Muscle layer of duodenum (tissue), 2 donors: ENCODE measurements at regions not wholly inside any gene's neighbourhood (a gene's known extent, or its start where the extent isn't known, plus 50 kb on each side); places are given as distances from the start of the nearest gene placed in this dataset.

Experiments used
- H3K27ac ChIP-seq: one replicate; pipeline ENCODE4 v1.7.0; 2013; ENCODE audit warnings: mild to moderate bottlenecking, low read length
- H3K27me3 ChIP-seq: one replicate; pipeline ENCODE4 v1.7.0; 2013; ENCODE audit warnings: low read depth, mild to moderate bottlenecking, control low read depth, low read length
- H3K36me3 ChIP-seq, 2 donors: one replicate each; pipeline ENCODE4 v1.7.0; 2013; ENCODE audit warnings: low read length in 2 of 2, control low read depth in 1 of 2, mild to moderate bottlenecking in 1 of 2; ENCODE audit not compliant: insufficient read depth in 2 of 2, control insufficient read depth in 1 of 2
- H3K4me1 ChIP-seq, 2 donors: one replicate each; pipeline ENCODE4 v1.7.0; 2013; ENCODE audit warnings: low read length in 2 of 2, mild to moderate bottlenecking in 2 of 2, control low read depth in 1 of 2, moderate library complexity in 1 of 2; ENCODE audit not compliant: insufficient read depth in 2 of 2, control insufficient read depth in 1 of 2
- H3K4me3 ChIP-seq, 2 donors: one replicate each; pipeline ENCODE4 v1.7.0; 2013; ENCODE audit warnings: low read length in 2 of 2, low read depth in 1 of 2, mild to moderate bottlenecking in 1 of 2
- H3K9me3 ChIP-seq, 2 donors: one replicate each; pipeline ENCODE4 v1.7.0; 2013; ENCODE audit warnings: low read length in 2 of 2, control low read depth in 1 of 2, mild to moderate bottlenecking in 1 of 2; ENCODE audit not compliant: control insufficient read depth in 1 of 2
- donor health status: healthy.

GRCh38 chr1:62988867-62989266, 204.9 kb downstream of the ATG4C start:
- no peaks in the 10 kb centered on the region for H3K9me3 ChIP-seq
- H3K4me3 ChIP-seq: no peak overlapping the region
- H3K36me3 ChIP-seq: no peaks in the 10 kb centered on the region
- H3K27me3 ChIP-seq: no peaks in the 10 kb centered on the region
- H3K27ac ChIP-seq: no peak overlapping the region
- no peaks in the 10 kb centered on the region for H3K4me1 ChIP-seq

GRCh38 chr1:62989497-62989896, 205.6 kb downstream of the ATG4C start:
- Histone ChIP-seq H3K36me3 (no peaks in the 10 kb centered on the region), H3K27ac (no peak overlapping the region), H3K4me3 (no peak overlapping the region), H3K9me3 (no peaks in the 10 kb centered on the region), H3K27me3 (no peaks in the 10 kb centered on the region), H3K4me1 (no peaks in the 10 kb centered on the region)

- Histone ChIP-seq H3K4me1 (no peaks in the 10 kb centered on the region), H3K9me3 (no peaks in the 10 kb centered on the region), H3K36me3 (no peaks in the 10 kb centered on the region), H3K27ac (no peak overlapping the region), H3K4me3 (no peak overlapping the region), H3K27me3 (no peaks in the 10 kb centered on the region)
Measured at GRCh38 chr1:62991152-62991551, 207.2 kb downstream of the ATG4C start.

- Histone ChIP-seq H3K9me3 (no peaks in the 10 kb centered on the region), H3K36me3 (no peaks in the 10 kb centered on the region), H3K4me3 (no peak overlapping the region), H3K27me3 (no peaks in the 10 kb centered on the region), H3K27ac (no peak overlapping the region), H3K4me1 (no peaks in the 10 kb centered on the region)
Measured at GRCh38 chr1:62993844-62994243, 209.9 kb downstream of the ATG4C start.

DNA sequence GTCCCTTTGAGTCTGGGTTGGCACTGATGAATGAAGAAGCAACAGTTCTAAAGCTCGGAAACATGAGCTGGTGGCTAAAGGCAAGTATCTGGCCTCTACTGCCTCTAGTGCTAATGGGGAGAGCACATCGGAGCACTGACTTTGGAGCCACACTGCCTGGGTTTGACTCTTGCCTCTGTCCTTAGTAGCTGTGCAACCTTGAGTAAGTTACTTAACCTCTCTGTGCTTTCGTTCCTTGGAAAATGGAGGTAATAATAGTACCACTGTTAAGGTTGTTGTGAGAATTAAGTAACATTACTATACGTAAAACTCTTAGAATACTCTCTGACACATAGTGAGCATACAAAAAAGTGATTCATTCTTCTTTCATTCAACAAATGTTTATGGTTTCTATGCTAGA, 211.2 kb downstream of the ATG4C start:
- Histone ChIP-seq H3K27ac (no peak overlapping the region), H3K4me3 (no peak overlapping the region), H3K27me3 (no peaks in the 10 kb centered on the region), H3K9me3 (no peaks in the 10 kb centered on the region), H3K36me3 (no peaks in the 10 kb centered on the region), H3K4me1 (no peaks in the 10 kb centered on the region)

GRCh38 chr1:62997884-62998283, 214.0 kb downstream of the ATG4C start:
- Histone ChIP-seq H3K4me1 (no peaks in the 10 kb centered on the region), H3K9me3 (no peaks in the 10 kb centered on the region), H3K36me3 (no peaks in the 10 kb centered on the region), H3K27me3 (no peaks in the 10 kb centered on the region), H3K27ac (no peak overlapping the region), H3K4me3 (no peak overlapping the region)

- no peaks in the 10 kb centered on the region for H3K9me3 ChIP-seq
- H3K4me3 ChIP-seq: no peak overlapping the region
- no peak overlapping the region for H3K27ac ChIP-seq
- H3K27me3 ChIP-seq: no peaks in the 10 kb centered on the region
- no peaks in the 10 kb centered on the region for H3K36me3 ChIP-seq
- H3K4me1 ChIP-seq: no peaks in the 10 kb centered on the region
Measured at GRCh38 chr1:62998845-62999649, 215.1 kb downstream of the ATG4C start.

DNA sequence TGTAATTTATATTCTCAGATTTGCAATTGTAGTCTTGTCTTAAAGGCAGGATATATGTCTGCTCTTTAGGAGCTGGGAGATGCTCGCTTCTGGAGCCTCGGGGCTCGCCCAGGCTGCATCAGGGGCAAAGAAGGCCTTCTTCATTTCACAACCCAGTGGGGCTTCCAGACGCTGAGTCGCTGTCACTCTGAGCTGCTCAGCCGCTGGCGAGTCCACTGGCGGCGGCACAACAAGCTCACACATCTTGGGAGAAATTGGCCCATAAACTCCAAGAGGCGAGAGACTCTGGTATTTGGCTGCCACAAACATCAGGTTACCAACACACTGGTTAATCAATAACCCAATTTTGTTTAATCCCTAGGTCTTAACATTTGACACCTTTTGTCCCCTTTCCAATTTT, 216.6 kb downstream of the ATG4C start:
- Histone ChIP-seq H3K27ac (no peak overlapping the region), H3K9me3 (no peaks in the 10 kb centered on the region), H3K4me3 (no peak overlapping the region), H3K36me3 (no peaks in the 10 kb centered on the region), H3K27me3 (no peaks in the 10 kb centered on the region), H3K4me1 (no peaks in the 10 kb centered on the region)

GRCh38 chr1:63004868-63005267, 220.9 kb downstream of the ATG4C start:
- Histone ChIP-seq H3K4me1 (no peaks in the 10 kb centered on the region), H3K36me3 (no peaks in the 10 kb centered on the region), H3K9me3 (no peaks in the 10 kb centered on the region), H3K27ac (no peak overlapping the region), H3K27me3 (no peaks in the 10 kb centered on the region), H3K4me3 (no peak overlapping the region)

- Histone ChIP-seq H3K27me3 (no peaks in the 10 kb centered on the region), H3K36me3 (no peaks in the 10 kb centered on the region), H3K9me3 (no peaks in the 10 kb centered on the region), H3K4me1 (no peaks in the 10 kb centered on the region), H3K4me3 (no peak overlapping the region), H3K27ac (no peak overlapping the region)
Measured at GRCh38 chr1:63005812-63006211, 221.9 kb downstream of the ATG4C start.

DNA sequence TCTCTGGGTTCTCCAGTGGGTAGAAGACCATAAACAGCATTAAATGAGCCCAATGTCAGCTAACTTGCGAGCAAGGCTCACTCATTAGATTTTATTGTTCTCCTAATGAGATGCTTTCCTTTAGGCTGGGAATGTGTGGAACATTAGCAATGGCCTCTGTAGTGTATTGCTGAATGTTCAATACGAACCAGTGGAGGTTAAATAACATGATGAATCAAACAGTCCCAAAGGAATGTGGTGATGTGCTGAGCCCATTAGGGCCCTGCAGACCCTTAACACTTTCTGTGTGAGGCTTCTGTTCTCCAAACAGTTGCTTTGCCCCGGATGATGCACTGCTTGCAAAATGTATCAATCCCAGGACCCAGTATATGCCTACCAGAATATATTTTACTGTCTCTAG, 225.5 kb downstream of the ATG4C start:
- Histone ChIP-seq H3K27ac (no peak overlapping the region), H3K4me1 (no peaks in the 10 kb centered on the region), H3K9me3 (no peaks in the 10 kb centered on the region), H3K4me3 (no peak overlapping the region), H3K27me3 (no peaks in the 10 kb centered on the region), H3K36me3 (no peaks in the 10 kb centered on the region)
